ENCODE measurements at regions not wholly inside any gene's neighbourhood (a gene's known extent, or its start where the extent isn't known, plus 50 kb on each side); places are given as distances from the start of the nearest gene placed in this dataset.

DNA sequence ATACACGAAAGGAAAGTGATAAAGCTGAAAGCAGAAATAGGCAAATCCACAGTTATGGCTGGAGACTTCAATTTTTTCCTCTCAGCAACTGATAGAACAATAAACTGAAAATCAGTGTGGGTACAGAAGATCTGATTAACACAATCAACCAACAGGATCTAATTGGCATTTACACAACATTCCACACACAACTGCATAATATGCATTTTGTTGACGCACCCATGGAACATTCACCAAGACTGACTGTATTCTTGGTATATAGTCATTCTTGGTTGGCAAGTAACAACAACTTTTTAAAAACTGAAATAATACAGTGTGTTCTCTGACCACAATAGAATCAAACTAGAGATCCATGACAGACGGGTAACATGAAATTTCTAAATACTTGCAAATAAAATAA is 218.7 kb upstream of the S1PR3 start (continued):
- TF ChIP-seq GLI4 (tag by site-specific recombination; IDR thresholded peaks at IDR 0.05) (no peak), ZNF433 (tag by site-specific recombination; IDR thresholded peaks at IDR 0.05; ENCODE audit: low read depth) (no peak), OVOL3 (tag by site-specific recombination; IDR thresholded peaks at IDR 0.05) (no peak), ZNF555 (tag by site-specific recombination; conservative IDR thresholded peaks at IDR 0.05) (no peak), ZNF248 (tag by site-specific recombination; IDR thresholded peaks at IDR 0.05) (no peak), ZNF549 (tag by site-specific recombination; IDR thresholded peaks at IDR 0.05) (no peak)

DNA sequence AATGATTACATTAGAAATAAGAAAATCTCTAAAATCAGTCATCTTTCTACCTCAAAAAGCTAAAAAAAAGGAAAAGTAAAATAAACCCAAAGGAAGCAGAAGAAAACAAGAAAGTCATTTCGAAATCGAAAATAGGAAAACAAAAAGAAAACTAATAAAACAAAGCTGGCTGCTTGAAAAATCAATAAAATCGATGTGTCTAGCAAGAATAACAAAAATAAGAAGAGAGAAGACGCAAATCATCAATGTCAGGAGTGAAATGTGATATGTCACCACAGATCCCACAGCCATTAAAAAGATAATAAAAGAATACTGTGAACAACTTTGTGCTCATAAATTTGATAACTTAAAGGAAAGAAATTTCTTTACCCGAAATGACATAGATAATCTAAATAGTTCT is 218.1 kb upstream of the S1PR3 start:
- ChIA-PET POLR2A (no interaction called here), CTCF (no interaction called here)
- 0 out of 2 replicates have a peak, but pooled peaks have one; percentile 3 for TF ChIP-seq ZNF335 (tag by site-specific recombination; conservative IDR thresholded peaks at IDR 0.05)
- TF ChIP-seq, protein P1, sequence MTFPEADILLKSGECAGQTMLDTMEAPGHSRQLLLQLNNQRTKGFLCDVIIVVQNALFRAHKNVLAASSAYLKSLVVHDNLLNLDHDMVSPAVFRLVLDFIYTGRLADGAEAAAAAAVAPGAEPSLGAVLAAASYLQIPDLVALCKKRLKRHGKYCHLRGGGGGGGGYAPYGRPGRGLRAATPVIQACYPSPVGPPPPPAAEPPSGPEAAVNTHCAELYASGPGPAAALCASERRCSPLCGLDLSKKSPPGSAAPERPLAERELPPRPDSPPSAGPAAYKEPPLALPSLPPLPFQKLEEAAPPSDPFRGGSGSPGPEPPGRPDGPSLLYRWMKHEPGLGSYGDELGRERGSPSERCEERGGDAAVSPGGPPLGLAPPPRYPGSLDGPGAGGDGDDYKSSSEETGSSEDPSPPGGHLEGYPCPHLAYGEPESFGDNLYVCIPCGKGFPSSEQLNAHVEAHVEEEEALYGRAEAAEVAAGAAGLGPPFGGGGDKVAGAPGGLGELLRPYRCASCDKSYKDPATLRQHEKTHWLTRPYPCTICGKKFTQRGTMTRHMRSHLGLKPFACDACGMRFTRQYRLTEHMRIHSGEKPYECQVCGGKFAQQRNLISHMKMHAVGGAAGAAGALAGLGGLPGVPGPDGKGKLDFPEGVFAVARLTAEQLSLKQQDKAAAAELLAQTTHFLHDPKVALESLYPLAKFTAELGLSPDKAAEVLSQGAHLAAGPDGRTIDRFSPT (tag by site-specific recombination; IDR thresholded peaks at IDR 0.05), result 0 out of 2 replicates have a peak, but pooled peaks have one; percentile 18
- TF ChIP-seq ZNF843 (tag by site-specific recombination; IDR thresholded peaks at IDR 0.05), result peak; percentile 54
- TF ChIP-seq FEZF1 (tag by site-specific recombination; IDR thresholded peaks at IDR 0.05), result peak; percentile 55
- peak; percentile 67; the same call in 1 of the 2 replicates for TF ChIP-seq BCL11B (tag by site-specific recombination; IDR thresholded peaks at IDR 0.05; ENCODE audit: low read depth)
- TF ChIP-seq ZNF138 (tag by site-specific recombination; IDR thresholded peaks at IDR 0.05; ENCODE audit: borderline replicate concordance), result no peak
- 0 out of 2 replicates have a peak, but pooled peaks have one; percentile 17 for TF ChIP-seq ZXDB (tag by site-specific recombination; IDR thresholded peaks at IDR 0.05)
- TF ChIP-seq ZEB2 (tag by site-specific recombination; IDR thresholded peaks at IDR 0.05), result no peak
- TF ChIP-seq PRDM1 (tag by site-specific recombination; IDR thresholded peaks at IDR 0.05), result peak; percentile 73
- no peak for TF ChIP-seq ZNF133 (tag by site-specific recombination; IDR thresholded peaks at IDR 0.05)
- TF ChIP-seq TCF7L2 (IDR thresholded peaks at IDR 0.05; ENCODE audit: borderline replicate concordance, low read depth, low read length), result 0 out of 2 replicates have a peak, but pooled peaks have one; percentile 11
- no peak for TF ChIP-seq ZNF521 (tag by site-specific recombination; IDR thresholded peaks at IDR 0.05)
- TF ChIP-seq, protein P2, sequence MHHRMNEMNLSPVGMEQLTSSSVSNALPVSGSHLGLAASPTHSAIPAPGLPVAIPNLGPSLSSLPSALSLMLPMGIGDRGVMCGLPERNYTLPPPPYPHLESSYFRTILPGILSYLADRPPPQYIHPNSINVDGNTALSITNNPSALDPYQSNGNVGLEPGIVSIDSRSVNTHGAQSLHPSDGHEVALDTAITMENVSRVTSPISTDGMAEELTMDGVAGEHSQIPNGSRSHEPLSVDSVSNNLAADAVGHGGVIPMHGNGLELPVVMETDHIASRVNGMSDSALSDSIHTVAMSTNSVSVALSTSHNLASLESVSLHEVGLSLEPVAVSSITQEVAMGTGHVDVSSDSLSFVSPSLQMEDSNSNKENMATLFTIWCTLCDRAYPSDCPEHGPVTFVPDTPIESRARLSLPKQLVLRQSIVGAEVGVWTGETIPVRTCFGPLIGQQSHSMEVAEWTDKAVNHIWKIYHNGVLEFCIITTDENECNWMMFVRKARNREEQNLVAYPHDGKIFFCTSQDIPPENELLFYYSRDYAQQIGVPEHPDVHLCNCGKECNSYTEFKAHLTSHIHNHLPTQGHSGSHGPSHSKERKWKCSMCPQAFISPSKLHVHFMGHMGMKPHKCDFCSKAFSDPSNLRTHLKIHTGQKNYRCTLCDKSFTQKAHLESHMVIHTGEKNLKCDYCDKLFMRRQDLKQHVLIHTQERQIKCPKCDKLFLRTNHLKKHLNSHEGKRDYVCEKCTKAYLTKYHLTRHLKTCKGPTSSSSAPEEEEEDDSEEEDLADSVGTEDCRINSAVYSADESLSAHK (tag by site-specific recombination; IDR thresholded peaks at IDR 0.05), result 0 out of 2 replicates have a peak, but pooled peaks have one; percentile 33
- TF ChIP-seq, protein P3, sequence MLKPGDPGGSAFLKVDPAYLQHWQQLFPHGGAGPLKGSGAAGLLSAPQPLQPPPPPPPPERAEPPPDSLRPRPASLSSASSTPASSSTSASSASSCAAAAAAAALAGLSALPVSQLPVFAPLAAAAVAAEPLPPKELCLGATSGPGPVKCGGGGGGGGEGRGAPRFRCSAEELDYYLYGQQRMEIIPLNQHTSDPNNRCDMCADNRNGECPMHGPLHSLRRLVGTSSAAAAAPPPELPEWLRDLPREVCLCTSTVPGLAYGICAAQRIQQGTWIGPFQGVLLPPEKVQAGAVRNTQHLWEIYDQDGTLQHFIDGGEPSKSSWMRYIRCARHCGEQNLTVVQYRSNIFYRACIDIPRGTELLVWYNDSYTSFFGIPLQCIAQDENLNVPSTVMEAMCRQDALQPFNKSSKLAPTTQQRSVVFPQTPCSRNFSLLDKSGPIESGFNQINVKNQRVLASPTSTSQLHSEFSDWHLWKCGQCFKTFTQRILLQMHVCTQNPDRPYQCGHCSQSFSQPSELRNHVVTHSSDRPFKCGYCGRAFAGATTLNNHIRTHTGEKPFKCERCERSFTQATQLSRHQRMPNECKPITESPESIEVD (tag by site-specific recombination; IDR thresholded peaks at IDR 0.05), result peak; percentile 49
- Histone ChIP-seq H3K36me3 (ENCODE audit: control insufficient read depth in 2 of 2, insufficient read depth in 1 of 2, low read length in 2 of 2) (no peaks in the 10 kb centered on the region), H3K4me1 (ENCODE audit: control insufficient read depth, insufficient read depth, low read length) (peaks cover 14% of the 10 kb centered on the region), H3K27ac (ENCODE audit: extremely low read depth, low read depth, low read length) (no peak overlapping the region), H3K4me3 (ENCODE audit: low read depth, low read length) (no peak overlapping the region), H3K9me3 (ENCODE audit: control insufficient read depth, insufficient read depth, low read depth, low read length) (no peaks in the 10 kb centered on the region)
